Testis (tissue), 2 donors: ENCODE measurements at regions not wholly inside any gene's neighbourhood (a gene's known extent, or its start where the extent isn't known, plus 50 kb on each side); places are given as distances from the start of the nearest gene placed in this dataset.

ENCODE experiments used
- POLR2A ChIP-seq: fragments of 450-650 bp; IDR thresholded peaks from one replicate; pipeline ENCODE4 v1.6.1; 2017; ENCODE audit warnings: antibody characterized with exemption, mild to moderate bottlenecking, moderate library complexity
- TF ChIP-seq, protein P1 (sequence below), 3 experiments: fragments of 450-650 bp in 2 of 3; fragments of 200-600 bp in 1 of 3; sonication (generic) in 1 of 3; IDR thresholded peaks; one replicate each; pipeline ENCODE4 v1.5.1; 2016 to 2019; ENCODE audit warnings: antibody characterized with exemption in 3 of 3, mild to moderate bottlenecking in 2 of 3, moderate library complexity in 1 of 3

DNA sequence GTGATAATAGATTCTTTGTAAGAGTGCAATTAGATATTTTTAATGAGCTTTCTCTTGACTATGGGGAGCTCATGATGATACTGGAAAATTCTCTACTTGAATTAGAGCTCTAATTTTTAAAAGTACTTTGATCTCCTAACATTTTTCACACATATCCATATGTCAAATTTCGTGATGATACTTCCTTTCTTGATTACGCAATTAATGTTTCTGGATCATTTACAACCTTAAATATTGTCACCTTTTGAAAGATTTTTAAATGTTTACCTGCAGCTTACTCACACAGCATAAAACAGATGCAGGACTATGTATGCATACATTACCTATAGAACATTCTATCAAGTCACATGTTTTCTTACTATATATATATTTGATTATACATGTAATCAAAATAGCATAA lies 598.5 kb upstream of the DSEL start:
- no peak for TF ChIP-seq POLR2A
- TF ChIP-seq, protein P1, sequence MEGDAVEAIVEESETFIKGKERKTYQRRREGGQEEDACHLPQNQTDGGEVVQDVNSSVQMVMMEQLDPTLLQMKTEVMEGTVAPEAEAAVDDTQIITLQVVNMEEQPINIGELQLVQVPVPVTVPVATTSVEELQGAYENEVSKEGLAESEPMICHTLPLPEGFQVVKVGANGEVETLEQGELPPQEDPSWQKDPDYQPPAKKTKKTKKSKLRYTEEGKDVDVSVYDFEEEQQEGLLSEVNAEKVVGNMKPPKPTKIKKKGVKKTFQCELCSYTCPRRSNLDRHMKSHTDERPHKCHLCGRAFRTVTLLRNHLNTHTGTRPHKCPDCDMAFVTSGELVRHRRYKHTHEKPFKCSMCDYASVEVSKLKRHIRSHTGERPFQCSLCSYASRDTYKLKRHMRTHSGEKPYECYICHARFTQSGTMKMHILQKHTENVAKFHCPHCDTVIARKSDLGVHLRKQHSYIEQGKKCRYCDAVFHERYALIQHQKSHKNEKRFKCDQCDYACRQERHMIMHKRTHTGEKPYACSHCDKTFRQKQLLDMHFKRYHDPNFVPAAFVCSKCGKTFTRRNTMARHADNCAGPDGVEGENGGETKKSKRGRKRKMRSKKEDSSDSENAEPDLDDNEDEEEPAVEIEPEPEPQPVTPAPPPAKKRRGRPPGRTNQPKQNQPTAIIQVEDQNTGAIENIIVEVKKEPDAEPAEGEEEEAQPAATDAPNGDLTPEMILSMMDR (IDR thresholded peaks at IDR 0.05), result no peak
